HG03196 (cell line): ENCODE measurements at regions not wholly inside any gene's neighbourhood (a gene's known extent, or its start where the extent isn't known, plus 50 kb on each side); places are given as distances from the start of the nearest gene placed in this dataset.
"Not testable (repeated sequence)": the region's sequence is repeated elsewhere in the genome, so short reads cannot be mapped to it uniquely, and the experiment has no call there.

Experiments used
- ATAC-seq: cut with Tn5 transposase; IDR thresholded peaks from one replicate; pipeline ENCODE4 v1.9.1; 2021; ENCODE audit not compliant: unreplicated experiment

- ATAC-seq: no peak
Observed at GRCh38 chr1:58256041-58256440, 290.5 kb downstream of the OMA1 start.

DNA sequence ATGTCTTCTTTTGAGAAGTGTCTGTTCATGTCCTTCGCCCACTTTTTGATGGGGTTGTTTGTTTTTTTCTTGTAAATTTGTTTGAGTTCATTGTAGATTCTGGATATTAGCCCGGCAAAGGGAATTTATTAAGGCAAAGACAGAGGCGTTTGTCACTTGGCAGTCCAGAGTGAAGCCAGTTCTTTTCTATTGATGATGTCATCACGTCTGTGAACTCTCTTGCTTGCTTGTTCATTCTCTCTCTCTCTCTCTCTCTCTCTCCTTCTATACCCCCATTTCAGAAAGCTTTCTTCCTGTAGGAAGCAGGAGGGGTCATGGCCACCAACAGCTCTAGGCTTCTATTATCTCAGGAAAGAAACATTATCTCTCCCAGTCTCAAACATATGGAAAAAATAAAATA is 291.3 kb downstream of the OMA1 start:
- ATAC-seq: no peak

DNA sequence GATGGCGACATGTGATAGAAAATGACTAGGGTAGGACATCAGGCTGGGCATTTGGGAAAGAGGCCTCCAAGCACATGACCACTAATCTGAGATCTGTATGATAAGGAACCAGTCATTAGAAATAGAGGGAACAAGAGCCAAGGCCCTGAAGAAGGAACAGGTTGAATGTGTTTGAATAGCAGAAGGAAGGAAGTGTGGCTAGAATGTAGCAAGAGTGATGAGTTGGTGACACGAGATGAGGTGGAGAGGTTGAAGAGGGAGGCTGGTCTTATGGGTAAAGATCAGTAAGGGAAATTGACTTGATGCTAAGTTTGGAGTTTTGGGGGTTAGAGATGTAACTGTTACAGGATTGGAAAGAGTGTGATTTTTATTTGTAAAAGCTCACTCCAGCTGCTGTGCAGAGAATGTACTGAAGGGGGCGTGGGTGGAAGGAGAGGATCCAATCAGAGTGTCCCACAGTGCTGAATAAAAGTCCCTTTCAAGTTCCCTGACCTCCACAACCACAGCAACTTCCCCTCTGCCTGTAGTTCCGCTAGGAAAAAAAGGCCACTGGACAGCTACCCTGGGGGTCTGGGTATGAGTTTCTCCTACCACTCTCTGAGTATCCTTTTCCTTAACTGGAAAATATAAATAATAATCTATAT is 295.0 kb downstream of the OMA1 start:
- no peak for ATAC-seq

DNA sequence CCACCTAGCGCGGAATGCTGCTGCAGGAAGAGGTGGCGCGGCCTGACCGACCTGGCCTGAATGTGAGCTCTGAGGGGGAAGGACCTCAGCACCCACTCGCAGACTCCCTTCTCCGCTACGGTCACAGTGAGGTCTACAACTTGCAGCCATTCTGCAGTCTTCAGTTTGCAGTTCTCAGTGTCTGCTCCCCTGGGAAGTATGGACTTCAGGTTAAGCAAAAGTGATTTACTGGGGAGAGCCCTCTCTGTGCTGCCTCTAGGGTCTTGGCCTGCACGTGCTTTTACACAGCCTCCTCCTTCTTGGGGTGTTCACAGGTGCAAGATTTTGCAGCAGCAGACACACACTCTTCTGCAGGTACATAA is 296.0 kb downstream of the OMA1 start:
- ATAC-seq: no peak

DNA sequence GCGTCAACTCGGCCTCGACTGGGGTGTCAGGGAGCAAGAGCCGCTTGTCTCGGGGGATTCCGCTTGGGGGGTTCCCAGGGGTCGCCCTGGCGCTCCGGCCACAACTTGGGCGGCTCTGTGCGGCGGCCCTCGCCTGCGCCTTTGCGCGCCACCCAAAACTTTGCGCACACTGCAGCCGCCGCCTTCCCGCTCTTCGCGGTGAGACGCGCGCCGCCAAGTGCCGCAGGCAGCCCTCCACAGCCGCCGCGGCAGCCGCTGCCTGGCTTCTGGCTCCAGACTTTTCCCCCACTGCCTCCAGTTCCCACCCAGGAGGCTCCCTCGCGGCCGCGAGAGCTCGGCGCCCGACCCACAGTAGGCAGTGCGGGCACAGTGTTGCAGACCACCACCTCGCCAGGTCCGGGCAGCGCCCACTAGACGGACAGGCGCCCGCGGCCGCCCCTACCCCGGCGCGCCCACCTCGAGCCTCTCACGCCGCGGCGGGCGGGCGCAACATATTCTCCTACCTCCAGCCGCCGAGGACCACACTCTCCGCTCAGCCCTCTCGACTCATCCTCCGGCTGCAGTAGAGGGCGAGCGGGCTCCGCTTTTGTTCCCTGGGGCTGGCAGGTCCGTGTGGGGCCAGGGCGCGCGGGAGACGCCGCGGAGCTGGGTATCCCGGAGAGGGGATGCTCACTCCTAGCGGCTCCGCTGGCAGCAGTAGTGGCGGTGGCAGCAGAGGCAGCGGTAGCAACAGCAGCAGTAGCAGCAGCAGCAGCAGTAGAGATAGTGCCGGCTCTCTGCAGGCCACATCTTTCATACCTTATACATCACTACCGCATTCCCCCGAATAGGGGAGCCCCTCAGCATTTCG is 296.6 kb downstream of the OMA1 start:
- no peak for ATAC-seq

DNA sequence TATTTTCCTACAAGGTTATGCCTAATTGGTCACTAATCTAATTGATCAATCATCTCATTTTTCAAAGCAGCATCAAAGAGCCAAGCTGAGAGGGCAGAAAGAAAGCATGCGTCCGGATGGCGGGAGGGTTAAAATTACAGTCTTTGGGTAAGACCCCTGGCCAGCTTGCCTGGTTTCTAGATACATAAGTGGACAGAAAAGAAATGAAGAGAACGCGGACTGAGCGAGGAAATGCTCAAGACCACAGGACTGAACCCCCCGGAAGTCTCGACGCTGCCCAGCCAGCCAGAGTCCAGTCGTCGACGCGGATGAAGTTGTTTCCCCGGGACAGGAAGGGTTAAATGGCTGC is 297.2 kb downstream of the OMA1 start:
- no peak for ATAC-seq

DNA sequence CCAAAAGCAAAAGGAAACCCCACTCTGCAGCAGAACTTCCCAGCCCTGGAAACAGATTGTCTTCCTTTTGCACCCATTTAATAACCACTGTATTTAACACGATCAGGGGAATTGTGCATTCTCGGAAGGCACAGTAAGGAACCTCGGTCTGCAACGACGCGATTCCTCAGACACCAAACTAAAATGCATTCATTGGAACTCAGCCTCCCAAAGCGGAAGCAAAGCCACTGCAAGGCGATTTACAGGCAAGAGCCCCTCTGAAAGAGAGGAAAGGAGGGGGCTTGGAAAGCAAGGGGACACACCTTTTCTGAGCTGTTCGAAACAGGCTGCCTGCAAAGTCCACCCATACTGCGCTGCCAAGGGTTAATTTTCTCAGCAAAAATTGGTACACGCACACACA is 297.7 kb downstream of the OMA1 start:
- no peak for ATAC-seq

DNA sequence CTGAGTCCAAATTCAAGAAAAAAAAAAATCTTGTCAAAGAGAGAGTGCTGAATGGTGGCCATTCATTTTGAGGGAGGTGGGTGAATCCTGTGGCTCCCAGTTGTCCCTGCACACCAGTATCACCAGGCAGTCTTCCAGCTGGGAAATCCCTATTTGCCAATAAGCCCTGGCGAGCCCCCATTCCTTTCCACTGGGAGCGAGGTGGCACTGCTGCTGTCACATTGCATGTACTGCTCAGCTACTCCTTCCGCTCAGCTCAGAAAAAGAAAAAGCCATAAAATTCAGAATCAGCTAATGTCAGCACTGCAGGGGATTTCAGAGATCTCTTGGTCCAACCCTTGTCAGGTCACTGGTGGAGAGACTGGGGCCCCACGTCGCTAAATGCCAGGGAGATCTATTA is 298.5 kb downstream of the OMA1 start:
- no peak for ATAC-seq

DNA sequence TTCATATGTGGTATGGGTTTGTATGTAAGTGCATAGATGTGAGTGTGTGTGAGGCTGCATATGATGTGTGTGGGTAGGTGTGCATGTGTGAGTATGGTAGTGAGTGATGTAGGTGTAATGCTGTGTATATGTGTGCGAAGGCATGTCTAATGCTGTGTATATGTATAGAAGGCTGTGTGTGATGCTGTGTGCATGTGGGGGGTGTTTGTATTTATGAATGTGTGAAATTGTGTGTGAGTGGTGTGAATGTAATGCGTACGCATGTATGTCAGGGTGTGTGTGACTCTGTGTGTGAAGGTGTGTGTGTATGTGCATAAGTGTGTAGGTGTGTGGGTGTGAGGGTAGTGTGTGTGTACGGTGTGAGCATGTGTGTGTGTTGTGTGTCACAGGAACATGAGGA is 300.0 kb downstream of the OMA1 start:
- no peak for ATAC-seq

DNA sequence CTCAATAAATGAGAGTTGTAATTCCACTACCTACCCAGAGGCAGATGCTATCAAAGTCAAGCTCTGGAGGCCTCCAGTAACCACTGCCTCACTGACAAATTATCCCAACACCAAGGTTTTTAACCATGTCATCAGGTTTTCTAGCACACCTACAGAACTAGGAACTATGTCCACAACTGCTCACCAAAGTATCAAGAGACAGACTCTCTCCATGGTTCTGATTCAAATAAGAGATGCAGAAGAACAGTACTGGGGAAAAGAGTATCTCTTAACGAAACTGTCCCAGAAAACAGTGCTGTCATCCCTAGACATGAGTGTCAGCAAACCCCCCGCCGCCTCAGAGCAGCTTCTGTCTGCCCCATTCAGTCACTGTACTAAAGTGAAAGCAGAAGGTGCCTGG is 301.7 kb downstream of the OMA1 start:
- ATAC-seq: no peak

DNA sequence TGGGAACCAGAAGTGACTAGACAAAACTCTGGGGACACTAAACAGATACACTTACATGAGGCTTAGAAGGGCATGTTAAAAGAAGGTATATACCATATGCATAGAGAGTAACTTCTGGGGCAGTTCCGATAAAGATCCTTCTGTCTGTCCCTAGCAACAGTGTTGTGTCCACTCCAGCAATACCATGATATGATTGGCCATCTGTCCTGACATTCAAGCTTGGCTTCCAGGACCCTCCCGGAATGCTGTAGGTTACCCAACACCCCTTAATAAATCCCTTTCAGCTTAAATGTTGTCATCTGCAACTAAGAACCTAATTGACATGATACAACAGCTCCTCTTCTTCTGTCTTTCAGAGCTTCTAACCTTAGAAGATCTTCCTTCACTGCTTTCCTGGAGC is 307.7 kb downstream of the OMA1 start:
- no peak for ATAC-seq

GRCh38 chr1:58233729-58234128 is 312.8 kb downstream of the OMA1 start:
- no peak for ATAC-seq

DNA sequence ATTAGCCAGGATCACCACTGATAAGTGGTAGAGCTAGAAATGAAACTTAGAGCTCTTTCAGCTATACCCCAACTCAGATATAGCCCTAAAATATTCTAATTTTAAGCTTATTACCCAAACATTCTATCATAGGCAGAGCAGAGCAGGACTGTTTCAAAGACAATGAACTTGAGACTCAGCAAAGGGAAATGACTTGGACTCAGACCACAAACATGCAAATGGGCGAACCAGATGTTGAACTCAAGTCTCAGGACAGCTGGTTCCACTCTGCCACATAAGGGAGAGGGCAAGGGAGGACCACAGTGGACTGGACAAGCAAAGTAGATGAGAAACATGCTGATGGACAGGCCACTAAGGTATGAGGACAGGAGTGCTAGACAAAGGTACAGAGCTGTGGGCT is 315.3 kb downstream of the OMA1 start:
- no peak for ATAC-seq

- no peak for ATAC-seq
Observed at GRCh38 chr1:58227604-58228003, 318.9 kb downstream of the OMA1 start.

GRCh38 chr1:58223522-58223921 is 323.0 kb downstream of the OMA1 start:
- no peak for ATAC-seq

DNA sequence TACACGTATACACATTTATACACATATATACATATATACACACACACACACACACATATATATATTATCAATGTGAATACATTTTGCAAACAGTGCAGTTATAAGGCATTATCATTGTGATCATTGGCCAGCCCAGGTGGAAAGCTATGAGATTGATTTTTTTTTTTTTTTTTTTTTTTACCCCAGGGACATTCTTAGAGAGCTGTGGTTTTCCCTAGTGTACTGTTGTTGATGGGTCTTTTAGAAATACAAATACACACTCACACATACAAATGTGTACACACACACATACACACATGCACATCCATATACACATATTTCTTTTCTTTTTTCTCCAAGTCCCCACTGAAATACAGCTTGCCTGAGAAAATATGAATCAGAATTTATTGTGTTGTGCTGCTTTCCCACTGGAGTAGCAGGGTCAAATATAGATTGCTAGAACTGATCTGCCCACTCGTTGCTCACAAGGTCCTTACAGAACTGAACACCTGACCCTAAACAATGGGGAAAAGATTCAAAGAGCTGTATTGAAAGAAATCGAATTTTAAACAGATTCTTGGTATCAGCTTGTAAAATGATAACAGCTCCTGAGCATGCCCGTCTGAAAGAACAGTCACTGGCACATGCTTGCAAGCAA is 325.6 kb downstream of the OMA1 start:
- no peak for ATAC-seq

DNA sequence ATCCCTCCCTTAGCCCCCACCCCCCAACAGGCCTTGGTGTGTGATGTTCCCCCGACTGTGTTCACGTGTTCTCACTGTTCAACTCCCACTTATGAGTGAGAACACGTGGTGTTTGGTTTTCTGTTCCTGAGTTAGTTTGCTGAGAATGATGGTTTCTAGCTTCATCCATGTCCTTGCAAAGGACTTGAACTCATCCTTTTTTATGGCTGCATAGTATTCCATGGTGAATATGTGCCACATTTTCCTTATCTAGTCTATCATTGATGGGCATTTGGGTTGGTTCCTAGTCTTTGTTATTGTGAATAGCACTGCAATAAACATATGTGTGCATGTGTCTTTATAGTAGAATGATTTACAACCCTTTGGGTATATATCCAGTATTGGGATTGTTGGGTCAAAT is 330.4 kb downstream of the OMA1 start:
- ATAC-seq: not testable (repeated sequence)

DNA sequence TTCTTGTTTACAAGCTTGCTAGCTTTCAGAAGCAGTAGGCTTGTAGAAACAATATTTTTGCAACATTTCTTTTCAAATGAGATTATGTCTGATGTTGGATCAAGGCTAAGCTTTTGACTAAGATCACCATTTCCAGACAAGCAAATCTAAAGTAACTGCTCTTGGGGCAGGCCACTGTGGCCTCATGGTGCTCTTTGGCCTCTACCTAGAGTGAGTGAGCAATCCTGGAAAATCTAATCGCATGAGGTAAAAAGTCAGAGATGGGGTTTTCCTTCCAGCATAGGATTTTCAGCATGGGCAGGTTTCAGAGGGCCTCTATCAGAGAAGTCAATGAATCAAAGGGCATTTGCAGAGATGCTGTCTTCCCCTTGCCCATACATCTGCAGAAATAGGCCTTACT is 331.9 kb downstream of the OMA1 start:
- ATAC-seq: no peak

DNA sequence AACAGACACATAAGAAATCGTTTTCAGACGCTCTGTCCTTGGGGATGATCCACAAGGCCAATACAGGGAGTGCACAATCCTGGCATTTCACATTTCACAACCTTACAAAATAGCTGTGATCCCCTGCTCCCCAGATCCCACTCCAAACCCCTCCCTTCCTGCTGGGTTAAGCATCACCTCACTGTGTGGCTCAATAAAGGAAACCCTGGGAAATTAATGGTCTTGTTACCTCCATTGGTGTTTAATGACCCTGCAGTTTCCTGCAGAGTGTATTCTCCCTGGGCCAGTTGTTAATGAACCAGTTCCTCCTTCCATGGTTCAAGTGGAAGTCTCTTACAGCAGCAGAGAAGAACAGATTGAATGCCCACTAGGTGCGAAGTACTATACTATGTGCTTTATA is 334.7 kb downstream of the OMA1 start:
- no peak for ATAC-seq

- ATAC-seq: no peak
Observed at GRCh38 chr1:58209575-58209974, 337.0 kb downstream of the OMA1 start.

- ATAC-seq: no peak
Observed at GRCh38 chr1:58206749-58207148, 339.8 kb downstream of the OMA1 start.

- no peak for ATAC-seq
Observed at GRCh38 chr1:58204284-58204683, 342.2 kb downstream of the OMA1 start.
